ENCODE measurements at regions not wholly inside any gene's neighbourhood (a gene's known extent, or its start where the extent isn't known, plus 50 kb on each side); places are given as distances from the start of the nearest gene placed in this dataset.
"Not testable (repeated sequence)": the region's sequence is repeated elsewhere in the genome, so short reads cannot be mapped to it uniquely, and the experiment has no call there.

DNA sequence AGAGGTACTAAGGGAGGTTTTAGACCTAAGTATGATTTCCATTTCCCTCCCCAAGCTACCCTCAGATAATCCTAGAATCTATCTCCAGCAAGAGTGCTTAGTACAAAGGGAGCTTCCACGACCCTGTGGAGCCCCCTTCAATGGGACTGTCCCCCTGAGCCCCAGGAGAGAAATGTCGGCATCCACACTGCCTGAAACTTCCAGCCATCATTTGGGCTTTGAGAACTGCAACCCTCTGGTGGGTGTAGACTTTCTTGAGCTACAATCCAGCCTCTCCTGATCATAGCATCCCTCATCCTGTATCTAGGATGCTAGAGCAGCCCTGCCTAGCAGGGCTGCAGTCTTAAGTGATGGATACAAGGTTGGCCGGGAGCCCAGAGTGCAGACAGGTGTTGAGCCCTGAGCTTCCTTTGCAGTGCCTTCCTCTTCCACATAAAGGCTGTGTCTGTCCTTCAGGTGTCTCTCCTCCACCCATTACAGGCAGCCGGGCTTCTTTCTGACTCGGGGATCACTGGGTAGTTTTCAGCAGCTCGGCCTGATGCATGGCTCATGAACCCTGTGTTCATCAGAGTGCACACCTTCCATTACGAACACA is 424.5 kb downstream of the PREX1 start:
- TF ChIP-seq, protein P1, sequence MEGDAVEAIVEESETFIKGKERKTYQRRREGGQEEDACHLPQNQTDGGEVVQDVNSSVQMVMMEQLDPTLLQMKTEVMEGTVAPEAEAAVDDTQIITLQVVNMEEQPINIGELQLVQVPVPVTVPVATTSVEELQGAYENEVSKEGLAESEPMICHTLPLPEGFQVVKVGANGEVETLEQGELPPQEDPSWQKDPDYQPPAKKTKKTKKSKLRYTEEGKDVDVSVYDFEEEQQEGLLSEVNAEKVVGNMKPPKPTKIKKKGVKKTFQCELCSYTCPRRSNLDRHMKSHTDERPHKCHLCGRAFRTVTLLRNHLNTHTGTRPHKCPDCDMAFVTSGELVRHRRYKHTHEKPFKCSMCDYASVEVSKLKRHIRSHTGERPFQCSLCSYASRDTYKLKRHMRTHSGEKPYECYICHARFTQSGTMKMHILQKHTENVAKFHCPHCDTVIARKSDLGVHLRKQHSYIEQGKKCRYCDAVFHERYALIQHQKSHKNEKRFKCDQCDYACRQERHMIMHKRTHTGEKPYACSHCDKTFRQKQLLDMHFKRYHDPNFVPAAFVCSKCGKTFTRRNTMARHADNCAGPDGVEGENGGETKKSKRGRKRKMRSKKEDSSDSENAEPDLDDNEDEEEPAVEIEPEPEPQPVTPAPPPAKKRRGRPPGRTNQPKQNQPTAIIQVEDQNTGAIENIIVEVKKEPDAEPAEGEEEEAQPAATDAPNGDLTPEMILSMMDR (IDR thresholded peaks at IDR 0.05; ENCODE audit: extremely low read depth, insufficient read depth, missing control alignments): no peak
- DNase-seq (ENCODE audit: low spot score): no peak
- in situ Hi-C loops (cut with MboI; ENCODE audit: low pct_unique_long_range_greater_than_20kb, low sequenced_read_pairs, unreplicated experiment): no loop called here

DNA sequence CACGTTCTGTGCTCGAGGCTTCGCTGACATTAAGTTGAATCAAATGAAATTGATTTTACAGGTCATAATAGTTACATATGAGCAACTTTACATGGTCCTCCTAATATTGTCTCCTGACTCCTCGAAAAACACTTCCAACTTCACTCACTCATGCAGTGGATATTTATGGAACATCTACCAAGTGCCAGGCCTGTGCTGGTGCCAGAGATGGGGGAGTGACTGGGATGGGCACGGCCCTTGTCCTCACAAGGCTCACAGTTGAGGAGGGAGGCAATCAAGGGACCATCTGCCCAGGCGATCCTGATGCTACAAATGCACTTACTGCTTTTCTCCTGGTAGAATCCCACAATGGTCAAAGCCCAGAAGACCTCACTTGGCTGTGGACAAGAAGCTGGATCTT is 426.4 kb downstream of the PREX1 start:
- TF ChIP-seq, protein P1 (IDR thresholded peaks at IDR 0.05; ENCODE audit: extremely low read depth, insufficient read depth, missing control alignments): no peak
- in situ Hi-C loops (cut with MboI; ENCODE audit: low pct_unique_long_range_greater_than_20kb, low sequenced_read_pairs, unreplicated experiment): no loop called here
- DNase-seq (ENCODE audit: low spot score): no peak

DNA sequence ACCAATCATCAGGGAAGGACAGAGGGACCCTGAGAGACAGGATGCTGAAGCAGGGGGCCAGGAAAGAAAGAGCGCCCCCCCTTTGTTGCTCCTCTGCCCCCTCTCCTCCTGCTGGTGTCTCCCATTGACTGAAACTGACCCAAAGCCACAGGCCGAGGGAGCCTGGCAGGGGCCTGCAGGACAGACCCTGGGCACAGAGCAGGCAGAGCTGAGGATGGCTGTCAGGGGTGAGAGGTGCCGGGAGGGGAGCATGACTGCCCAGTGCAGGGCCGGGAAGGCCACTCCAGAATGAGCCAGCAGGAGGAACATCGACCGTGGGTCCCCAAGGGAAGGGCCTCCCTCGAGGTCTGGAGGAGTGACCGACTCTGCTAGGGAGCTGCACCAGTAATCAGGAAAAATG is 427.8 kb downstream of the PREX1 start:
- TF ChIP-seq, protein P1 (IDR thresholded peaks at IDR 0.05; ENCODE audit: extremely low read depth, insufficient read depth, missing control alignments): no peak
- in situ Hi-C loops (cut with MboI; ENCODE audit: low pct_unique_long_range_greater_than_20kb, low sequenced_read_pairs, unreplicated experiment): no loop called here
- no peak for DNase-seq (ENCODE audit: low spot score)

DNA sequence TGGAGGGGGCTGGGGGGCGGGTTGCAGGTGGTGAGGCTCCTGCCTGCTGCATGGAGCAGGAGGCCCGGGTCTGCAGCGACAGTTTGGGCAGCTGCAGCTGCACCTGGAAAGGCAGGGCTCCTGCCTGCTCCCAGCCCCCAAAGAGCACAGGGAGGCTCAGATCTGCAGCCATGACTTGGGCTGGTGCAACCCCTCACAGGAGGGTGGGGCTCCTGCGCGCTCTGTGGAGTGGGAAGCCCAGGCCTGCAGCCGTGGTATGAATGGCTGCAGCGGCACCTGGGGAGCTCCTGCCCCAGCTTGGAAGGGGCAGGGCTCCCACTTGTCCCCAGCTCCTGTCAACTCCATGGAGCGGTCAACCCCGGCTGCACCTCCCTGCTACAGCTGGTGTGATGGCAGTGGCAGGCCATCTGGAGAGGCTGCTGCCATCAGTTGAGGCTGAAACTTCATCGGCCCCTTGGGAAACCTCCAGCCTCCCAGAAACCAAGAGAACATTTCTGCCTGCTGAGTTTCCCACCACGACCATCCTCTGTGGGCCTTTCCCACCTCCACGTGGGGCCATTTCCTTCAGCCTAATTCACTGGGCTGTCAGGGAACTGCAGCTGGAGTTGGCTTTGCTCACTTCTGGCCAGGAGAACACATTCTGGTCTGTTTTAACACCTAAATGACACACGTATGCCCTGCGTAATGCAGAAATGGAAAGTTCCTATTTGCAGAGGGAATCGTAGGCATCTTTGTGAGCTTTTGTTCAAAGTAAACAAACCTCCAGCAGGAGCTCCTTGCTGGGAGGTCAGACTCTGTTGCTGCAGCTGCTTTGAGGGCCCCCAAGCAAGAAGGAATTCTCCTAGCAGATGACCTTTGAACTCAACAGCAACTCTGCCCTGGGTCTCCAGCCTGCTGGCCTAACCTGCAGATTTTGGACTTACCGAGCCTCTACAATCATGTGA is 429.0 kb downstream of the PREX1 start:
- TF ChIP-seq, protein P1 (IDR thresholded peaks at IDR 0.05; ENCODE audit: extremely low read depth, insufficient read depth, missing control alignments): no peak
- in situ Hi-C loops (cut with MboI; ENCODE audit: low pct_unique_long_range_greater_than_20kb, low sequenced_read_pairs, unreplicated experiment): no loop called here
- DNase-seq (ENCODE audit: low spot score): no peak

DNA sequence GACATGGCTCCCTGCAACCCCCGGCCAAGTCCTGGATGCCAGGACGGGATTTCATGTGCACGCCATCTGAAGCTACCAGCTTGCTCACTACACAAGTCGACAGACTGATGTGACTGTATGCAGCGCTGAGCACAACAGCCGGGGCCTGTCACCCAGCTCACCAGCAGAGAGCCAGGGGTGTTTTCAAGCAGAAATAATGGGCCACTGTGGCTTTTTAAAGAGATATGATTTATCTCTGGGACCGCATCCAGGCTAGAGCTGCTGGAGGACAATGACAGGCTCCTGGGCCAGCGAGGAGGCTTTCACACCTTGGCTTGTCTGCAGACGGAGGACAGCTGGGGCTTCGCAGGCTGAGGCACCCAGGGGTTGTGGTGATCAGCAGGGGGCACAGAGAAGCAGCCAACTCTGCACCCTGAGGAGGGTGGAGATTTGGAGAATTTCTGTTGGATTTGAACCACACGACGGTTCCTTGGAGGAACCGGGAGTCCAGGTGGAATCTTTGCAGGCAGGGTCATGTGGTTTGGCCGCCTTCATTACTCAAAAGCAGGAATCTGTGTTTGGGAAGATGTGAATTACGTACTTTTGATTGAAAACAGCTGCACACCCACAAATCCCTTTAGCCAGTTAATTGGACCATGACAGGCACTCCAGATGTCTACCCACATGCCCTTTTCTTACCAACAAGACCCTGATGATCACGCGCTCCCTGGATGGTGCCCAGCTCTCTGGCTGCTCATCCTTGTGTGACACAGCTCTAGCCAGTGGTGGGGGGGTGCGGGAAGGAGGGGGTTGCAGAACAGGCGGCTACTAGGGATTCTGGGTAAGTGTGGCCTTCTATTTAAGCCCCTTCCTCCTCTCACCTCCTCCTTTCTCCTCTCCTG is 430.6 kb downstream of the PREX1 start:
- in situ Hi-C loops (cut with MboI; ENCODE audit: low pct_unique_long_range_greater_than_20kb, low sequenced_read_pairs, unreplicated experiment): not testable (repeated sequence)

DNA sequence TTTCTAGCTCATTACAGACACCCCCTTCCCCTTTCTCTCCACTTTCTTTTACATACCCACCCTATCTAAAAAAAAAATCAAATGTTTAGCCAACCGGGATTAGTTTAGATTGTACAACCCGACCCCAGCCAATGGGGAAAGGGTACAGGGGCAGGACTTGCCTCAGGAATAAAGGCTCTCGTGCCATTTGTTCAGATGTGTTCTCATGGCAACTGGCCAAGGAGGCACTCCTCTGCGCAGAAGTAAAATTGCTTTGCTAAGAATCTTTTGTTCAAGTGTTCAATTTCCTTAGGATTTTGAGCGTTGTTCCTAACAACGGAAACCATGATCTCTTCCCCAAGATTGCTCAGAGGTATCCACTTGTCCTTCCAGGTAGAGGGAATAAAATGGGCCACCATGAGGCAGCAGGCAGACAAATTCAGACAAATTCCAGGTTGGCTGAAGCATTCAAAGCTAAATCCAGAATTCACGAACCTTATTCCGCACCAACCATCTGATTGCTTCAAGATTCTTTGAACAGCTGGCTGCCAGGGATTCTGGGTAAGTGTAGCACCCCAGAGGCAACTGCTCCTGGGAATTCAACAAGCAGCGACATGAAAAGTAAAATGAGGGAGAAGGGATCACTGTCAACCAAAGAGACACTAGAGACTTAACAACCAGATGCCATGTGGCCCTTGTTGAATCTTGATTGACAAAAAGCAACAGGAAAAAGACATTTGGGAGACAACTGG is 431.8 kb downstream of the PREX1 start:
- no peak for DNase-seq (ENCODE audit: low spot score)
- TF ChIP-seq, protein P1 (IDR thresholded peaks at IDR 0.05; ENCODE audit: extremely low read depth, insufficient read depth, missing control alignments): no peak
- in situ Hi-C loops (cut with MboI; ENCODE audit: low pct_unique_long_range_greater_than_20kb, low sequenced_read_pairs, unreplicated experiment): no loop called here

More for the DNA sequence above, 430.6 kb downstream of the PREX1 start:
- DNase-seq (ENCODE audit: low spot score): not testable (repeated sequence)
